GM18505 (cell line): ENCODE measurements at regions not wholly inside any gene's neighbourhood (a gene's known extent, or its start where the extent isn't known, plus 50 kb on each side); places are given as distances from the start of the nearest gene placed in this dataset.
"Not testable (repeated sequence)": the region's sequence is repeated elsewhere in the genome, so short reads cannot be mapped to it uniquely, and the experiment has no call there.

ENCODE experiments used
- ATAC-seq: cut with Tn5 transposase; IDR thresholded peaks from one replicate; pipeline ENCODE4 v1.9.1; 2021; ENCODE audit not compliant: unreplicated experiment
- POLR2A ChIP-seq: IDR thresholded peaks from 4 replicates; pipeline ENCODE4 v1.6.1; 2011; ENCODE audit warnings: borderline replicate concordance; ENCODE audit not compliant: insufficient read depth, insufficient read length; ENCODE audit errors: extremely low read depth

DNA sequence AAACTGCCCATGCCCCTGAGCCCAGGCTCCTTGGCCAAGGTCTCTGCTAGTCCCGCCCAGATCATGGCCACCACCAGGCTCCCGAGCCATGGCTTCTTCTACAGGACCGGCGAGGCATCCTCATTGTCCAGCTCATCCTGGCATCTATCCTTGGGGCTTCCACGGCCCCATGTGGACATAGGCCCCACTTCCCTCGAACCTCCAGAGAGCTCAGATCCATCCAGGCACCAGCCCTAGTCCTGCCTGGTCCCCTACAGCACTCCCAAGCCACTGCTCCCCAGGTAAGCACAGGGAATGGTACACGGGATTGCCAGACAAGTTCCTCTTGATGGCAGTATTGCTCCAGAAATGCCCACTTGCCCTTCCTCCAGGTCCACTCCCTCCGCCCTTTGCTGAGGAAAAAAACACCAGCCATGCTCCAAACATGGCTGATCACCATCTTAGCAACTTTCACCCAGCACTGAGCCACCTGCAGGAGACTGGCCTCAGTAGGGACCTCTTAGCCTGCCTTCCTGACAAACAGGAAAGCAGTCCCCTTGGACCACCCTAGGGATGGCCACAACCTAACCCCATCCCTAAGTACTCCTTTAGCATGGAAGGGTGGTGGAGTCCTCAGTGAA is 272.1 kb upstream of the AGTR2 start:
- no peak for TF ChIP-seq POLR2A
- ATAC-seq, result peak; percentile 81

DNA sequence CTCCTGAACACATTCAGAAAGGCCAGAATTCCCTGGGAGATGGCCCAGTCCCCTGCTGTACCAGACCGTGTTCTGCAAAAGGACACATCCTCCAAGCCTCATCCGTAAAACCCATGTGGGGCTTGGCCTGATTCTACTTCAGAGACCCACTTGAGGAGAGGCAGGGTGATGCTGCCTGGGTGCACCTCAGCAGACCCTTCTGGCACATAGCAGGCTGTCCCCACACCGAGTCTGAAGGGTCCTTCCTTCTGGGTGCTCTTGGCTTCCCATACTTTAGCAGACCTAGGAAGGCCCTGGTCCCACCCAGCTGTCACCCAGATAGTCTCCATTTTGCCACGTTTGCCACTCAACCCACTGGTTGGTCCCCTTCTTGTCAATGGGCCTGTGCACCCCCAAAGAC is 270.1 kb upstream of the AGTR2 start:
- ATAC-seq, result no peak
- TF ChIP-seq POLR2A, result no peak

DNA sequence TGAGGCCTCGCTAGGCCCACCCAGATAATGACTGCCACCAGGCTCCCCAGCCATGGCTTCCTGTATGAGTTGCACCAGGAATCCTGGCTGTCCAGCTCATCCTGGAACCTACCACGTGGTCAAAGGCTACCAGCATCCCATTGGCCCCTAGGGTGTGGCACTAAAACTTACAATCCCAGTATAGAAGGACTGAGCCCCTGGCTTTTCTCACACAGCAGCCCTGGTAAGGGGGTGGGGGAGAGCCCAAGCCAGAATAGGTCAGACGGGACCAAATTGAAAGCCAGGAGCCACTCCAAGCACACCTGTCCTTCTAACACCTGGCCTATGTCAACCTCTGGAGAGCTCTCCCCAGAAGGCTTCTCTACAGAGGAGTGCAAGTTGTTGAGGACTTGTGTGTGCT is 269.3 kb upstream of the AGTR2 start:
- TF ChIP-seq POLR2A, result no peak
- no peak for ATAC-seq

DNA sequence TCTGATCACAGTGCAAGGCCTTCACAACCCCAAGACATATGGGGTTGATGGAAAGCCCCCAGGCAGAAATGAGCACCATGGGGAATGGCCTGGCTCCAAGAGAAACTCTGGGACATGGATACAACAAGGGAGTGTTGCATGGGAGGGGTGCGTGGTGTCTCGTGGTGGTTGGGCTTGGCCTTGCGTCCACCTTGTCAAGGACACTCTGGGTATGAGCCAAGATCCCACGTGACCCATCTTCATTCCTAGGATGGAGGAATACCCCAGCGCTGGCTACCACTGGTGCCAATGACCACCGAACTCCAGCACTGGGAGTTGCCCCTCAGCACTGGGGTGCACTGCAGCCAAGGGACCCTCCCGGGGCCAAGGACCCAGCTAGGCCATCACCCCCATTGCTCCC is 267.5 kb upstream of the AGTR2 start:
- no peak for TF ChIP-seq POLR2A
- ATAC-seq, result no peak

DNA sequence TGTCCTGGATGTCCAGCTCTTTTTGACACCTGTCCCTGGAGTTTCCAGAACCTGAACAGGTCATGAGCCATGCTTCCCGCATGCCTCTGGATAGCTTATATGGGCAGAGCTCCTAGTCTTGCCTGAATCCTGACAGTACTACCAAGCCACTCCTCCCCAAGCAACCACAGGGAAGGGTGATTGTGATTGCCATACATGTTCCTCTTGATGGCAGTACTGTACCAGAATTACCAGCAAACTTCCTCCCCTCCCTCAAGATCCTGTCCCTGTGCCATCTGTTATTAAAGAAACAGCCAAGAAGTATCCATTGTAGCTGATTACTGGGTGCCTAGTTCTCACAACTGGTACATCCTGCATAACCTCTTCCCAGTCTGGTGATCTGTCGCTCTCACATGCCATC is 264.3 kb upstream of the AGTR2 start:
- no peak for TF ChIP-seq POLR2A
- ATAC-seq, result no peak

DNA sequence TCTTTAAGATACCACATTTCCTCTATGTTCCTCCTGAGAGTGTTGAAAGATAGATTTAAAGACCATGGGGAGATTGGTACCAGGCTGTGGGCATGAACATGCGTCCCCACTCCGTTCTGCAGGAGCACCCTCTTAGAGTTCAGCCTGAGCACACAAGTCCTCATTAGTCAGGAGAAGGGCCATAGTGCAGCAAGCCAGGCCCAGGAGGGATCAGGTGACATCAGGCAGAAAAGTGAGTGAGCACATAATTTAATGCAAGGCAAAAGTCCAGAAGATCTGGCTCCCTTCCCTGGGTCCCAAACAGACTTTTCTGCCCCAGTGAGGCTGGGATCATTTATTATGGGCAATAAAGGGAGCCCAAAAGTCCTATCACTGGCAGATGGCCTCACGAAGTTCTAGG is 263.7 kb upstream of the AGTR2 start:
- TF ChIP-seq POLR2A, result no peak
- ATAC-seq, result no peak

DNA sequence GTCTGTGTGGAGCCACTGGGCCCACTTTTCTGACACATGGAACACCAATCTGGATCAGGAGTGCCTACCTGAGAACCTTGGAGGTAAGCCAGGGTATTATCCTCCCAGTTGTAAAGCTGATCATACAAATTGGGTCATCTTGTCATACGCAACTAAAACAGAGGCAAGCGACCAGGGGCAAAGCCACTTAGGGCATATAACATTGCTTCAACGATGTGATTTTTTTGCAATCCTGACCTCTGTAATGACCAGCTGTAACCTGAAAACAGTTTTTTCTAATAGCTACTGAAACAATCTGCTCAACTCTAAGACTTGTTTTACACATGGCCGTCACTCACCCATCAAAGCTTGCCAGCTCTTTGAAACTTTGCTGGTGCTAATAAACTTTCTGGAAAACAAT is 261.5 kb upstream of the AGTR2 start:
- no peak for TF ChIP-seq POLR2A
- no peak for ATAC-seq

DNA sequence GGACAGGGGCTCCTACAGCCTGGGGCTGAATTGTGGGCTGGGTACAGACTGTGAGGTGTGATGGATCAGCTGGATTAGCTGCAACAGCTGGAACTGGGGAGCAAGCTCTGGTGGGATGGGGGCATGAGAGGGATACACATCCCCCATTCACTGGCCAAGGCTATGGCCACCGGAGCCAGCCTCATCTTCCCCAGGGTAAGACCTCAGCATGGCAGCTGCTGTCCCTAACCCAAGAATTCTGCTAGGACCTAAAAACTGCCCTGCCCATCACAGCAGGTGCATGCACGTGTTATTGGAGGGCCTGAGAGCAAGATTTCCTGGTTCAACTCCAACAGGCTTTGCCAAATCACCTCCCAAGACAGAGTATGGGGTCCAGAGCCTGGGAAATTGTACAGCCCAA is 258.6 kb upstream of the AGTR2 start:
- TF ChIP-seq POLR2A, result no peak
- ATAC-seq, result no peak

DNA sequence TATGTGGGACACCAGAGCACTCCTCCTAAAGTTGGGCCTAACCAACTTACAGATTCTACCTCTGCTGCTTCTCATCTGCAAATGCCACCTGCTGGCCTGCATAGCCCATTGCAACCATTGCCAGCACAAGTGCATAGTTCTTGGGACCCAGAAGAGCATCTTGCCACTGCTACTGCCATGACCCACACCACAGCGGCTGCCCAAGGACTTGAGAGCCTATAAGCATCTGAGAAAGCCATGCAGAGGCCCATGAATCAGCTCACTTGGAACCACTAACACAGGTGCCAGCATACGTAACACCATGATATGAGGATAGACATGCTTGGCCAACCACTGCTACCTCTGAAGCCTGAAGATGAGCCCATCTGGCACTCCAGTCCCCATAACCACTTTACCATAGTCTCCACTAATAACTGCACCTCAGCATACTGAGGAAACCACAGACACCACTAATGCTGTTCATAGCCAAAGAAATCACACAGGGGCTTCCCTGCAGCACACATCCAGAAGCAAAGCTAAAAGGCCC is 258.1 kb upstream of the AGTR2 start:
- TF ChIP-seq POLR2A, result no peak
- ATAC-seq, result peak; percentile 95

DNA sequence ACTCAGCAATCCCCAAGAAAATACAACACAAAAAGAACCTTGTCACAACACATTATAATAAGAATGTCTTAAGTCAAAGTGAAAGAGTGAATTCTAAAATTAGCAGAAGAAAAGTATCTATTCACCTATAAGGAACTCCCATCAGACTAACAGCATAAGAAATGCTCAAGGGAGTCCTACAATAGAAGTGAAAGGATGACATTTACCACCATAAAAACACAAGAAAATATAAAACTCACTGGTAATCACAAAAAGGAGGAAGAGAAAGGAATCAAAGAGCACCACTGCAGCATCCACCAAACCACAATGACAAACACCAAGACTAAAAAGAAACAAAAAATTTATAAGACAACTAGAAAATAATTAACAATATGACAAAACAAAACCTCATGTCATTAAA is 257.0 kb upstream of the AGTR2 start:
- no peak for TF ChIP-seq POLR2A
- peak; percentile 36 for ATAC-seq

DNA sequence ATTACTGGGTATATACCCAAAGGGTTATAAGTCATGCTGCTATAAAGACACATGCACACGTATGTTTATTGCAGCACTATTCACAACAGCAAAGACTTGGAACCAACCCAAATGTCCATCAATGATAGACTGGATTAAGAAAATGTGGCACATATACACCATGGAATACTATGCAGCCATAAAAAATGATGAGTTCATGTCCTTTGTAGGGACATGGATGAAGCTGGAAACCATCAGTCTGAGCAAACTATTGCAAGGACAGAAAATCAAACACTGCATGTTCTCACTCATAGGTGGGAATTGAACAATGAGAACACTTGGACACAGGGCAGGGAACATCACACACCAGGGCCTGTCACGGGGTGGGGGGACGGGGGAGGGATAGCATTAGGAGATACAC is 254.9 kb upstream of the AGTR2 start:
- ATAC-seq, result not testable (repeated sequence)

DNA sequence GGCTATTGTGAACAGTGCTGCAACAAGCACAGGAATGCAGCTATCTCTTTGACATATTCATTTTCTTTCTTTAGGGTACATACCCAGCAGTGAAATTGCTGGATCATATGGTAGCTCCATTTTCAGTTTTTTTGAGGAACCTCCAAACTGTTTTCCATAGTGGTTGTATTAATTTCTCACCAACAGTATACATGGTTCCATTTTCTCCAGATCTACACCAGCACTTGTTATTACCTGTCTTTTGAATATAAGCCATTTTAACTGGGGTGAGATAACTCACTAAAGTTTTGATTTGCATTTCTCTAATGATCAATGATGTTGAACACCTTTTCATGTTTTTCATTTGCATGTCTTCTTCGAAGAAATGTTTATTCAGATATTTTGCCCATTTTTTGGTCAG is 241.1 kb upstream of the AGTR2 start:
- ATAC-seq, result no peak
- TF ChIP-seq POLR2A, result no peak

DNA sequence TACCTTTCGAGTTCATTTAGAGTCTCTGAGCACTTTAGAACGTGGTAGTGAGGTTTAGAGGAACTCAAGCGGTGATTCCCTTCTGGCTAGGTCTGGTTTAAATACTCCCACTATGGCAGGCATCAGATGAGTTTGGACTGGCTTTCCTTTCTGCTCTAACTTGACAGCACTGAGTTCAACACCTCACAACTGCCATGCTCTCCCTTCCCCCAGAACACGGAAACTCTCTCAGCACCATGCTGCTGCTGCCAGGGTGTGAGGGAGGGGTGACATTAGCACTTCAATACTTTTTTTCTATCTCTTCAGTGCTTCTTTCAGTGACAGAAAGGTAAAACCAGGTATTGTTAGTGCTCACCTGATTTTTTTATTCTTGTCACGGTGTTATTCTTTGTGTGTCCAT is 234.5 kb upstream of the AGTR2 start:
- TF ChIP-seq POLR2A, result no peak
- no peak for ATAC-seq

DNA sequence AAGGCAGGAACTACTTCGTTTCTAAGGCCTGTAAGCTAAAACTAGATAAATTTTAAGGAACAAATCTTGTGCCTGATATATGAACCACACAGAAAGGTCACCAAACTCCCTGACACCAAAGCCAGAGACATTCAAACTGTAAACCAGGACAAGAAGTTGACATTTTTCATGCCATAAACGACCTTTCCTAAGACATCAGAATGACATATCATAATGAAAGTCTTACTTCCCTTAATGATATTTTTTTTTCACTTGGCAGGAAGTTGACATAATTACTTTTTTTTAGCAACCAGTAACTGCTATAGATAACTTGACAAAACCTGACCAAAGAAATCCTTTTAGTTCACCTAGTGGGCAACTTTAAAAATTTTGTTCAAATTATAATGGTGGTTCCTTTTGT is 231.5 kb upstream of the AGTR2 start:
- no peak for TF ChIP-seq POLR2A
- peak; percentile 50 for ATAC-seq

DNA sequence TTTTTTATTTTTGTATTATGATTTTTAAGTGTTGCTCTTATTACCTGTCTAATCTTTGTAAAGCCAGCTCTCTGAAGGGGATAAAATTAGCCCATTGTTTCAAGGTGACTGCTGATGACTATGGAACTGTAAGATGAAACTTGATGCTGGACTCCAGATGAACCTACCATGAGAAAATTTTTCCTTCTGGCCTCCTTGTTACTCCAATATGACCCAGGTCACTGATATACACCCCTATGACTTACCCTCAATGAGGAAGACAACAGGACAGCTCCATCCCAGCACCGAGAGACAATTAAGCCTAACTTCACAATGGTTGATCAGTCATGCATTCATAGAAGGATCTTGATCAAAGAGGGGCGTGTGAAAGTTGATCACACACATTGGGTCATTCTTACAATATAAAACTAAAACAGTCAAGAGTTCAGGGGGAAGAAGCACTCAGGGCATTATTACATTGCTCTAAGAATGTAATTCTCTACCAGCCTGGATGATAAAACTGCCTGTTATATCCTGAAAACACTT is 230.8 kb upstream of the AGTR2 start:
- no peak for ATAC-seq
- no peak for TF ChIP-seq POLR2A
